Lower lobe of right lung (tissue), 2 donors: ENCODE measurements at regions not wholly inside any gene's neighbourhood (a gene's known extent, or its start where the extent isn't known, plus 50 kb on each side); places are given as distances from the start of the nearest gene placed in this dataset.

Source experiments
- ATAC-seq, 2 donors: fragments of 200-7000 bp; cut with Tn5 transposase; one replicate each; pipeline ENCODE4 v1.9.1; 2020 to 2022; ENCODE audit warnings: mild to moderate bottlenecking in 2 of 2, moderate library complexity in 2 of 2
- DNase-seq: peaks from one replicate; pipeline ENCODE4 v3.0.0-alpha.2; 2020
- H3K27ac ChIP-seq: fragments of 200-600 bp; one replicate; pipeline ENCODE4 v1.8.0; 2022
- H3K27me3 ChIP-seq: fragments of 200-600 bp; one replicate; pipeline ENCODE4 v1.8.0; 2022; ENCODE audit warnings: low read depth
- H3K36me3 ChIP-seq: fragments of 200-600 bp; one replicate; pipeline ENCODE4 v1.8.0; 2022; ENCODE audit warnings: mild to moderate bottlenecking
- H3K4me1 ChIP-seq: fragments of 200-600 bp; one replicate; pipeline ENCODE4 v1.8.0; 2022
- H3K4me3 ChIP-seq: fragments of 200-600 bp; one replicate; pipeline ENCODE4 v1.8.0; 2022; ENCODE audit warnings: mild to moderate bottlenecking
- H3K9me3 ChIP-seq: fragments of 200-600 bp; one replicate; pipeline ENCODE4 v1.8.0; 2022
- CTCF ChIP-seq: fragments of 200-600 bp; IDR thresholded peaks from one replicate; pipeline ENCODE4 v1.8.0; 2022; ENCODE audit warnings: antibody characterized with exemption, mild to moderate bottlenecking
- intact Hi-C: fragments of 100-400 bp; cut with DNase I; formaldehyde crosslinking; loops from one replicate; pipeline ENCODE4 v1.11.0; 2022
- donor health status: DM: no; HTN: yes; CAD: no; lungs with severe emphysema.

- Histone ChIP-seq H3K27ac (no peak overlapping the region), H3K4me1 (no peaks in the 10 kb centered on the region), H3K4me3 (no peak overlapping the region), H3K27me3 (no peaks in the 10 kb centered on the region), H3K36me3 (no peaks in the 10 kb centered on the region), H3K9me3 (no peaks in the 10 kb centered on the region)
- intact Hi-C loops, result no loop called here
- no peak for TF ChIP-seq CTCF
- ATAC-seq, result no peak
- DNase-seq, result no peak
Observed at GRCh38 chr3:166177130-166177529, 339.9 kb upstream of the BCHE start.

- Histone ChIP-seq H3K27ac (no peak overlapping the region), H3K9me3 (no peaks in the 10 kb centered on the region), H3K4me1 (no peaks in the 10 kb centered on the region), H3K36me3 (no peaks in the 10 kb centered on the region), H3K4me3 (no peak overlapping the region), H3K27me3 (no peaks in the 10 kb centered on the region)
- TF ChIP-seq CTCF, result no peak
- DNase-seq (no peak), ATAC-seq (no peak)
- intact Hi-C loops, result no loop called here
Observed at GRCh38 chr3:166171695-166172094, 334.5 kb upstream of the BCHE start.

- Histone ChIP-seq H3K27ac (no peak overlapping the region), H3K4me3 (no peak overlapping the region), H3K27me3 (no peaks in the 10 kb centered on the region), H3K36me3 (no peaks in the 10 kb centered on the region), H3K4me1 (no peaks in the 10 kb centered on the region), H3K9me3 (no peaks in the 10 kb centered on the region)
- TF ChIP-seq CTCF, result no peak
- intact Hi-C loops, result no loop called here
- DNase-seq, result no peak
- ATAC-seq, result no peak
Observed at GRCh38 chr3:166169681-166170080, 332.5 kb upstream of the BCHE start.

GRCh38 chr3:166127969-166128368 lies 290.7 kb upstream of the BCHE start:
- Histone ChIP-seq H3K9me3 (peaks cover 8% of the 10 kb centered on the region), H3K27ac (no peak overlapping the region), H3K4me3 (no peak overlapping the region), H3K4me1 (no peaks in the 10 kb centered on the region), H3K27me3 (no peaks in the 10 kb centered on the region), H3K36me3 (no peaks in the 10 kb centered on the region)
- DNase-seq (no peak), ATAC-seq (no peak)
- intact Hi-C loops, result no loop called here
- no peak for TF ChIP-seq CTCF

- H3K4me3 ChIP-seq, result no peak overlapping the region
- H3K4me1 ChIP-seq, result no peaks in the 10 kb centered on the region
- no peak for DNase-seq
- ATAC-seq, result no peak
- intact Hi-C loops, result no loop called here
- no peaks in the 10 kb centered on the region for H3K9me3 ChIP-seq
- no peaks in the 10 kb centered on the region for H3K36me3 ChIP-seq
- TF ChIP-seq CTCF, result no peak
- no peaks in the 10 kb centered on the region for H3K27me3 ChIP-seq
- no peak overlapping the region for H3K27ac ChIP-seq
Observed at GRCh38 chr3:166125179-166125578, 288.0 kb upstream of the BCHE start.

GRCh38 chr3:166123576-166123975 lies 286.4 kb upstream of the BCHE start:
- Histone ChIP-seq H3K36me3 (no peaks in the 10 kb centered on the region), H3K4me1 (no peaks in the 10 kb centered on the region), H3K9me3 (no peaks in the 10 kb centered on the region), H3K4me3 (no peak overlapping the region), H3K27ac (no peak overlapping the region), H3K27me3 (no peaks in the 10 kb centered on the region)
- no peak for TF ChIP-seq CTCF
- no peak for ATAC-seq
- intact Hi-C loops, result no loop called here
- no peak for DNase-seq
